T-helper 2 cell treated with Interferon-gamma antibody and Interleukin-4, amounts not matched to agents 5 μg/mL and 100 μg/mL, for 36 hours (primary cell): ENCODE measurements at regions not wholly inside any gene's neighbourhood (a gene's known extent, or its start where the extent isn't known, plus 50 kb on each side); places are given as distances from the start of the nearest gene placed in this dataset.
A peak's percentile ranks its signal among the peaks of the same experiment; 100 is the strongest.

Experiments used
- DNase-seq: peaks from one replicate; pipeline ENCODE4 v3.0.0; 2021; ENCODE audit warnings: low spot score
- H3K27ac Mint-ChIP-seq: one replicate; pipeline ENCODE4 v1.8.0; 2021; ENCODE audit warnings: mild to moderate bottlenecking, mixed read lengths
- H3K27me3 Mint-ChIP-seq: one replicate; pipeline ENCODE4 v1.8.0; 2021; ENCODE audit warnings: low read depth, mixed read lengths
- H3K36me3 Mint-ChIP-seq: one replicate; pipeline ENCODE4 v1.8.0; 2021; ENCODE audit warnings: low read depth, mixed read lengths
- H3K4me1 Mint-ChIP-seq: one replicate; pipeline ENCODE4 v1.8.0; 2021; ENCODE audit warnings: low read depth, mixed read lengths
- H3K4me3 Mint-ChIP-seq: one replicate; pipeline ENCODE4 v1.8.0; 2022; ENCODE audit warnings: mild to moderate bottlenecking, moderate library complexity, mixed read lengths
- H3K9me3 Mint-ChIP-seq: one replicate; pipeline ENCODE4 v1.8.0; 2021; ENCODE audit warnings: mixed read lengths

- H3K27me3 Mint-ChIP-seq: peaks cover 24% of the 10 kb centered on the region
- DNase-seq: peak; percentile 83
- peak overlapping the region; percentile 98 for H3K27ac Mint-ChIP-seq
- peaks cover 15% of the 10 kb centered on the region for H3K36me3 Mint-ChIP-seq
- H3K4me1 Mint-ChIP-seq: peaks cover 50% of the 10 kb centered on the region
- H3K9me3 Mint-ChIP-seq: no peaks in the 10 kb centered on the region
- peak overlapping the region; percentile 94 for H3K4me3 Mint-ChIP-seq
These were observed 109.8 kb downstream of the HFE start for GRCh38 chr6:26196846-26197635.

GRCh38 chr6:26197636-26197932 is 110.4 kb downstream of the HFE start:
- Mint-ChIP-seq H3K4me1 (peaks cover 49% of the 10 kb centered on the region), H3K4me3 (peak overlapping the region; percentile 94), H3K27me3 (peaks cover 24% of the 10 kb centered on the region), H3K36me3 (peaks cover 14% of the 10 kb centered on the region), H3K27ac (peak overlapping the region; percentile 98), H3K9me3 (no peaks in the 10 kb centered on the region)
- DNase-seq: no peak

- Mint-ChIP-seq H3K4me1 (peaks cover 47% of the 10 kb centered on the region), H3K27ac (peak overlapping the region; percentile 98), H3K36me3 (peaks cover 14% of the 10 kb centered on the region), H3K27me3 (peaks cover 24% of the 10 kb centered on the region), H3K4me3 (peak overlapping the region; percentile 94), H3K9me3 (no peaks in the 10 kb centered on the region)
- peak; percentile 56 for DNase-seq
These were observed 110.9 kb downstream of the HFE start for GRCh38 chr6:26197933-26198721.

DNA sequence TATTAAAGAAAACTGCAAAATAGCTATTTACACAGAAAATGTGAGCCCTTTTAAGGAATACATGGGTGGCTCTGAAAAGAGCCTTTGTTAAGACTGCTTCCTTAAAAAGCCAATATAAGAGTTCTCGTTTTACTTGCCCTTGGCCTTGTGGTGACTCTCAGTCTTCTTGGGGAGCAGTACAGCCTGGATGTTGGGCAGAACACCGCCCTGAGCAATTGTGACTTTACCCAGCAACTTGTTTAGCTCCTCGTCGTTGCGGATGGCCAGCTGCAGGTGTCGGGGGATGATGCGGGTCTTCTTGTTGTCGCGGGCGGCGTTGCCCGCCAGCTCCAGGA is 111.5 kb downstream of the HFE start:
- H3K4me1 Mint-ChIP-seq: peaks cover 45% of the 10 kb centered on the region
- H3K27ac Mint-ChIP-seq: peak overlapping the region; percentile 98
- DNase-seq: no peak

DNA sequence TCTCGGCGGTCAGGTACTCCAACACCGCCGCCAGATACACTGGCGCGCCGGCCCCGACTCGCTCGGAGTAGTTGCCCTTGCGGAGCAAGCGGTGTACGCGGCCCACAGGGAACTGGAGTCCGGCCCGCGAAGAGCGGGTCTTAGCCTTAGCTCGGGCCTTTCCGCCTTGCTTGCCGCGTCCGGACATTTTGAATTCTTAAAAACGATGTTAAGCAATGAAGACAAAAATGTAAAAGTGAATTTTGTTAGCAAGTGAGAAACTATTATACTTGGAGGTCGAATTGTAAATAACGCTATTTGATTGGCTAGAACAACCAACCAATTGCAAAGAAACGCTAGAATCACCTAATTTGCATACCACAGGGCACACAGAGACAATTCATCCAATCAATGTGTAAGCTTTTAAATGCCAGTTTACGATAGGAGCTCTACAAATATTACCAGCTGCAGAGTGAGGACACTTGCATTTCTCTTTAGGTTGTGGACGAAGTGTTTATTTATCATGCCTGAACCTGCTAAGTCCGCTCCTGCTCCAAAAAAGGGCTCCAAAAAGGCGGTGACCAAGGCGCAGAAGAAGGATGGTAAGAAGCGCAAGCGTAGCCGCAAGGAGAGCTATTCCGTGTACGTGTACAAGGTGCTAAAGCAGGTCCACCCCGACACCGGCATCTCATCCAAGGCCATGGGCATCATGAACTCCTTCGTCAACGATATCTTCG is 112.0 kb downstream of the HFE start:
- Mint-ChIP-seq H3K27me3 (peaks cover 24% of the 10 kb centered on the region), H3K4me1 (peaks cover 49% of the 10 kb centered on the region), H3K27ac (peak overlapping the region; percentile 98), H3K4me3 (peak overlapping the region; percentile 94), H3K36me3 (peaks cover 14% of the 10 kb centered on the region), H3K9me3 (no peaks in the 10 kb centered on the region)
- DNase-seq: peak; percentile 83

More for the DNA sequence above, 111.5 kb downstream of the HFE start:
- Mint-ChIP-seq H3K27me3 (peaks cover 24% of the 10 kb centered on the region), H3K36me3 (peaks cover 14% of the 10 kb centered on the region), H3K4me3 (peak overlapping the region; percentile 94), H3K9me3 (no peaks in the 10 kb centered on the region)

- no peaks in the 10 kb centered on the region for H3K9me3 Mint-ChIP-seq
- H3K36me3 Mint-ChIP-seq: peaks cover 13% of the 10 kb centered on the region
- H3K27me3 Mint-ChIP-seq: peaks cover 27% of the 10 kb centered on the region
- H3K27ac Mint-ChIP-seq: peak overlapping the region; percentile 98
- peak overlapping the region; percentile 94 for H3K4me3 Mint-ChIP-seq
- DNase-seq: no peak
- peaks cover 43% of the 10 kb centered on the region for H3K4me1 Mint-ChIP-seq
These were observed 112.8 kb downstream of the HFE start for GRCh38 chr6:26199773-26200764.

DNA sequence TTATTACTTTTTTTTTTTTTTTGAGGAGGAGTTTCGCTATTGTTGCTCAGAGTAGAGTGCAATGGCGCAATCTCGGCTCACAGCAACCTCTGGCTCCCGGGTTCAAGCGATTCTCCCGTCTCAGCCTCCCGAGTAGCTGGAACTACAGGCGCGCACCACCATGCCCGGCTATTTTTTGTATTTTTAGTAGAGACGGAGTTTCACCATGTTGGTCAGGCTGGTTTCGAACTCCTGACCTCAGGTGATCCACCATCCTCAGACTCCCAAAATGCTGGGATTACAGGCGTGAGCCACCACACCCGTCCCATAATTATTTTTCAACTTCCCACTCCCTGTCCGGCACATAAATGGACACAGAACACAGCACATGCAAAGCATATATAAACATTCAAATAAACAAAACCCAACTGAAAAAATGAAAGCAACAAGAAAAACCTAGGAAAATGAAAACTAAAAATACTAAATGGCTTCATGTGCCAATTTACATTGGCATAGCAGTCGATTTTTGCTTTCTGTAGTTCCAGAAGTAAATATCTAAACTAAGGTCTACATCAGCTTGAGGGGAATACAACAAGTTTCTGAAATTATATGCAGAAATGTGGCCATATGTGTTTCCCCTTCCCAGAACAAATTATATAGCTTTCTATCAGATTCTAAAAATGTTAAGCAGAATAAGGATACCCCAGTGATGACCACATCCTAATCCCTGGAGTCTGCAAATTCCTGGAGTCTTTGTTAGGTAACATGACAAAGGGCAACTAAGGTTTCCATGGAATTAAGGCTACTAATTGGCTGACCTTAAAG is 113.9 kb downstream of the HFE start:
- peak overlapping the region; percentile 69 for H3K4me3 Mint-ChIP-seq
- H3K36me3 Mint-ChIP-seq: peaks cover 7% of the 10 kb centered on the region
- H3K4me1 Mint-ChIP-seq: peaks cover 37% of the 10 kb centered on the region
- no peaks in the 10 kb centered on the region for H3K9me3 Mint-ChIP-seq
- H3K27ac Mint-ChIP-seq: peak overlapping the region; percentile 90
- no peak for DNase-seq
- H3K27me3 Mint-ChIP-seq: peaks cover 25% of the 10 kb centered on the region

- no peaks in the 10 kb centered on the region for H3K9me3 Mint-ChIP-seq
- peaks cover 19% of the 10 kb centered on the region for H3K27me3 Mint-ChIP-seq
- H3K36me3 Mint-ChIP-seq: peaks cover 1% of the 10 kb centered on the region
- no peak overlapping the region for H3K4me3 Mint-ChIP-seq
- no peak for DNase-seq
- H3K27ac Mint-ChIP-seq: peak overlapping the region; percentile 57
- peaks cover 36% of the 10 kb centered on the region for H3K4me1 Mint-ChIP-seq
These were observed 115.0 kb downstream of the HFE start for GRCh38 chr6:26202201-26202611.

DNA sequence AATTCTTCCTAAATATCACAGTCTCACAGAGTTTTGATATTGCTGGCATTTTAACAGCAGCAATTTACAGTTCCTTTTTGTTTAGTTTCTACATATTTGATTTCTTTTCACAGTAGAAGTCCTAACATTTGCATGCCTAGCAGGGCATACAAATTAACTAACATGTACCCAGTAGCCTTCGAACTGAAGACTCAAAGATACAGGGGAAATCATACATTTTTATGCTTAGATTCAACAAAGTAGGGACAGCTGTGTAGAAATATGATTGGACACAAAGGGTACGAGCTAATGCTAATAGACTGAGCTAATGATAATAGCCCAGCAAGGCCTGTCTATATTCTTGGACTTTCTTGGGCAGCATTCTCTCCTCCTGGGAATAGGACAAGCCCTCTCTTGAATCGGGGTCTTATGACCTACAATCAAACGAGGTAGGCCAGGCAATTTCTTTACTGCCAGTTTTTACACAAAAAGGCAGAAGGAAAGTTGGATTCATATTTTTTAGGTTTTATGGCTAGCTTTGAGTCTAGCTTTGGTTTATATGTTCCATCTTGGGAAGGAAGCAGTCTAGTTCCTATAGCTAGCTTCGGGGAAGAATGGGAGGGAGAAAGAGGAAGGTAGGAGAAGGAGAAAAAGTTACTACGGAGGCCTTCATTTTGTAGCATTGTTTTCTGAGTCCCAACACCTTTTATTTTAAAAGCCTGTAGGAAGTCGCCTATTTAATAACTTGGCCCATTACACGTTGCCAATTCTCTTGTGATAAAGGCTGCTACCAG is 115.8 kb downstream of the HFE start:
- H3K27ac Mint-ChIP-seq: peak overlapping the region; percentile 72
- peaks cover 33% of the 10 kb centered on the region for H3K4me1 Mint-ChIP-seq
- DNase-seq: no peak
- peaks cover 1% of the 10 kb centered on the region for H3K36me3 Mint-ChIP-seq
- H3K9me3 Mint-ChIP-seq: no peaks in the 10 kb centered on the region
- peaks cover 19% of the 10 kb centered on the region for H3K27me3 Mint-ChIP-seq
- peak overlapping the region; percentile 61 for H3K4me3 Mint-ChIP-seq

- Mint-ChIP-seq H3K9me3 (no peaks in the 10 kb centered on the region), H3K27me3 (peaks cover 6% of the 10 kb centered on the region), H3K4me3 (no peak overlapping the region), H3K4me1 (peaks cover 24% of the 10 kb centered on the region), H3K27ac (no peak overlapping the region), H3K36me3 (peaks cover 1% of the 10 kb centered on the region)
- DNase-seq: peak; percentile 85
These were observed 117.3 kb downstream of the HFE start for GRCh38 chr6:26204332-26205160.

DNA sequence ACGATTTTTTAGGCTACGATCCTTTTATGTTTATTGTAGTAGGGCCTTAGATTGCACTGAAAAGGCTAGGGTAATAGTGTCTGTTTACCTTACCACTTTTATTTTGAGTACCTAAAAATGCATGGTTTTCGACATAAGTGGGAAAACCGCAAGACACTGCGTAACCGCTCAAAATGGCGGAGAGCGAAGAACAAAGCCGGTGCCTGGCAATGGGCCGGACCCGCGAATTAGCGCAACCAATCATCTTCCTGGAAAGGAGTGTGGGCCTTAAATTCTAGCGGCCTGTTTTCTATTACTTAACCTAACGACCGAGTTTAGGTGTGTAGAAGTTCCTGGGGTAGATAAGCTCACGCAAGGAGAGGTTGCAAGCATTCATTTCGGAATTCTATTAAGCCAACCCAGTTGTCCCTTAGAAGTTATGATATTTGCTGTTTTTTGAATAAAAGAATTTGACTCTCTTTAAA is 118.0 kb downstream of the HFE start:
- H3K4me1 Mint-ChIP-seq: peaks cover 17% of the 10 kb centered on the region
- H3K36me3 Mint-ChIP-seq: peaks cover 1% of the 10 kb centered on the region
- no peaks in the 10 kb centered on the region for H3K9me3 Mint-ChIP-seq
- peaks cover 3% of the 10 kb centered on the region for H3K27me3 Mint-ChIP-seq
- DNase-seq: peak; percentile 80
- H3K27ac Mint-ChIP-seq: no peak overlapping the region
- no peak overlapping the region for H3K4me3 Mint-ChIP-seq
